Fibroblast of pulmonary artery (primary cell): ENCODE measurements at regions not wholly inside any gene's neighbourhood (a gene's known extent, or its start where the extent isn't known, plus 50 kb on each side); places are given as distances from the start of the nearest gene placed in this dataset.

ENCODE experiments used
- DNase-seq: peaks from one replicate; pipeline ENCODE4 v3.0.0-alpha.2; 2010; ENCODE audit warnings: low read depth
- H3K4me3 ChIP-seq: replicated peaks from 2 replicates; pipeline ENCODE4 v1.5.1; 2011; ENCODE audit warnings: low read depth, mild to moderate bottlenecking, control low read depth, low read length, moderate library complexity
- TF ChIP-seq, protein P1 (sequence below): IDR thresholded peaks from 2 replicates; pipeline ENCODE4 v1.5.1; 2011; ENCODE audit warnings: mild to moderate bottlenecking, control low read depth, low read length, inconsistent platforms; ENCODE audit errors: missing control alignments

DNA sequence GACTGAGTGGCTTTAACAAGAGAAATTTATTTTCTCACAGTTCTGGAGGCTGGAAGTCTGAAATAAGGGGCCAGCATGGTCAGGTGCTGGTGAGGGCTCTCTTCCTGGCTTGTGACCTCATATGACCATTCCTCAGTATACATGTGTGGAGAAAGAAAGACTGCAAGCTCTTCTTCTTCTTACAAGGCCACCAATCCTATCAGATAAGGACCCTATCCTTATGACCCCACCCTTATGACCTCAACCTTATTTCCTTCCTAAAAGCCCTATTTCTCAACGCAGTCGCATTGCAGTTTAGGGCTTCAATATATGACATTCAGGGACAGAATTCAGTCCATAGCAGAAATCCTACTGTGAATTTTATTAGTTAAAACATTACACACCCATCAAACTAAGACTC is 124.4 kb upstream of the RAG2 start:
- no peak for DNase-seq
- TF ChIP-seq, protein P1, sequence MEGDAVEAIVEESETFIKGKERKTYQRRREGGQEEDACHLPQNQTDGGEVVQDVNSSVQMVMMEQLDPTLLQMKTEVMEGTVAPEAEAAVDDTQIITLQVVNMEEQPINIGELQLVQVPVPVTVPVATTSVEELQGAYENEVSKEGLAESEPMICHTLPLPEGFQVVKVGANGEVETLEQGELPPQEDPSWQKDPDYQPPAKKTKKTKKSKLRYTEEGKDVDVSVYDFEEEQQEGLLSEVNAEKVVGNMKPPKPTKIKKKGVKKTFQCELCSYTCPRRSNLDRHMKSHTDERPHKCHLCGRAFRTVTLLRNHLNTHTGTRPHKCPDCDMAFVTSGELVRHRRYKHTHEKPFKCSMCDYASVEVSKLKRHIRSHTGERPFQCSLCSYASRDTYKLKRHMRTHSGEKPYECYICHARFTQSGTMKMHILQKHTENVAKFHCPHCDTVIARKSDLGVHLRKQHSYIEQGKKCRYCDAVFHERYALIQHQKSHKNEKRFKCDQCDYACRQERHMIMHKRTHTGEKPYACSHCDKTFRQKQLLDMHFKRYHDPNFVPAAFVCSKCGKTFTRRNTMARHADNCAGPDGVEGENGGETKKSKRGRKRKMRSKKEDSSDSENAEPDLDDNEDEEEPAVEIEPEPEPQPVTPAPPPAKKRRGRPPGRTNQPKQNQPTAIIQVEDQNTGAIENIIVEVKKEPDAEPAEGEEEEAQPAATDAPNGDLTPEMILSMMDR = no peak
- H3K4me3 ChIP-seq = no peak overlapping the region

DNA sequence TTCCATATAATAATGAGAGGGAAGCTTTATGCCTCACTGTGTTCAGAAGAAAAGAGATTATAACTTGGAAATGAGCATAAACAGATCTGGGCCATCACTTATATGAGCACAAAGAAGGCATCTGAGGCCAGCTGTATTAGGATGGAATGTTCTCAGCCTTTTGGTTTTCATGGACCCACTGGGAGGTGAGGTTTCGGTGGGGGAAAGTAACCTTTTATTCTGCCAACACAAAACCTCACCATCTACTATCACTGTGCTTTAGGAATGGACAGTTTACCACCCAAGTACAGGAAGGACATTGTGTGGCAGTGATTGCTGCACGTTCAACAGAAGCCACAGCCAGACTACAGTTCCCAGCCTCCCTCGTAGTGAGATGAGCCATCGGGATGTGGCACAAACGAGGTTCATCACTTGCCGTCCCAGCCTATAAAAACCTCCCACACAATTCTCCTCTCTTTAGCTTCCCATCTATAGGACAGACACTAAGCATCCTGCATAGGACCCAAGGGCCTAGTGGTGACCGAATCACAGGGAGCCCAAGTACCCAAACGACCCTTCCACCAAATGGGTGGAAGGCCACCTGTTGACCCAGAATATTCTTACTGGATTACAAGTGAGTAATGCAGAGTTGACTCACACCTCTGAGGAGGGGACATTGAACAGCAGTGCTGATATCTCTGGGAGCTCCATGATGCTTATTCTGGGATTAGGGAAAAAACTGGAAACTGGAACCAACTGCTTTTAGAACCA is 121.5 kb upstream of the RAG2 start:
- DNase-seq = no peak
- no peak overlapping the region for H3K4me3 ChIP-seq
- TF ChIP-seq, protein P1 = no peak

DNA sequence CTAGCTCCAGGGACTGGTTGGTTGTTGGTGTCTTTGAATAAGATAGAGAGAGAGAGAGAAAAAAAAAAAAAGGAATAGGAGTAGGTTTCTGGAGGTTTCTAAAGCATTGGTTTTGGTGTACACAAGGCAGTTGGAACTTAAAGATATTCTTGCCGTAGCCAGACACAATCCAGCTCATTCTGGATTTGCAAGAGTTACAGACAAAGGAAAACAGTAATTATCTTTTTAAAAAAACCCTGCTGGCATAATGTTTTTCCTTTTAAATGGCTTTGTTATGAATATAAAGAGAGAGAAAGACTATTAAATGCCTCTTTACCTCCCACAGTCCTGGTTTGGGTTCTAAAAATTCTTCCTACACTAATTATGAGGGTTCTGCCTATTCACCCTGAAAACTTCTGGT is 120.4 kb upstream of the RAG2 start:
- no peak for DNase-seq
- H3K4me3 ChIP-seq = no peak overlapping the region
- TF ChIP-seq, protein P1 = no peak

DNA sequence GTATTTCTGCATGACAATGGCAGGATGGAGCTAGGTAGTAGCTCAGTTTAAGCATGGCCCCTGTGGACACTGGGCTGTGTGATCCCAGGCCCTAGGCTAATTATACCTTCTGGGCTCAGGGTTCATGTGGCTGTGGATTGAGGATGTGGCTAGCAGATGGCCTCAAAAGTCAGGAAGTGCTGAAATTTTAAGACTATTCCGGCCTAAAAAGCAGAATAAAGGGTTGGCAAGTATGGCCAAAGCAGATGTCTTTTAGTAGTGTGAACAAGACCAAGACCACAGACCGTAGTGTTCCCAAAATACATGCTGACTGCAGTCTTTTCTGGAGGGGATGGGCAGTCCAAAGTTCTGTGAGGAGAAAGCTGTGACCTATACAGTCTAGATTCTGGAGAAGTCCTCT is 115.7 kb upstream of the RAG2 start:
- no peak for DNase-seq
- no peak overlapping the region for H3K4me3 ChIP-seq
- TF ChIP-seq, protein P1 = no peak

DNA sequence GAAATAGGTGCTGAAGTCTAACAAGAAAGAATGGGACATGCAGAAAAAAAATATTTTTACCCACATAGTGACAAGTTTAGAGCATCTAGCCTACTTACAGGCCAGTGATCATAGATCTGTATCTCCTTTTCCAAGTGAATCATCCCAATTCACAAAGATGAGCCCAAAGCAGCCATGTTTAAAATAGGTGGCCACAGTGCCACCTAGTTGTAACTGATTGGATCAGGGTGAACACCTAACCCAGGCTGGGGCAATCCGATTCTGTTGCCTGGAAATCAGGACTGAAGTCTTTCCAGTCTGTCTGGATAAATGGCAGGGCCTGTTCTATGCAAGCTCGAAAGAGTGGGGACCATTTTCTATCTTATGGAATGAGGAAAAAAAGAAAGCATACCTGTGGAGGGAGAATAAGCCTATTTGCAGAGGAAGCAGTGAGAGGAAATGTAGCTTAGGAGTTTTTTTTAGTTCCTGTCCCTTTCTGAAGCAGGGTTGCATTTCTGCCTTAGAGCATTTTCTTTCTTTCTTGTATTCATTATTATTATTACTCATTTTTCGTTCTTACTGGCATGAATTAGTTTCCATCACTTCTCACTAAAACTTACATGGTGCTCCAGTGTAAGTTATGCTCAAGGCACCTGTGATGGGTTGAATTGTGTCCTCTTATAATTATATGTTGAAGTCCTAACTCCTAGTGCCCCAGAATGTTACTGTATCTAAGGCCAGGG is 113.2 kb upstream of the RAG2 start:
- H3K4me3 ChIP-seq = no peak overlapping the region
- no peak for DNase-seq
- TF ChIP-seq, protein P1 = no peak
